D721Med (cell line): ENCODE measurements at regions not wholly inside any gene's neighbourhood (a gene's known extent, or its start where the extent isn't known, plus 50 kb on each side); places are given as distances from the start of the nearest gene placed in this dataset.

Experiments
- DNase-seq: peaks from one replicate; pipeline ENCODE4 v3.0.0; 2011; ENCODE audit warnings: low spot score; ENCODE audit not compliant: insufficient read length
- FAIRE-seq: peaks from 2 replicates; lab custom pipeline; 2011; peaks lifted over from hg19 to GRCh38; lab: Jason Lieb, UNC
- TF ChIP-seq, protein P1 (sequence below): IDR thresholded peaks from 2 replicates; pipeline ENCODE4 v1.5.1; 2012; ENCODE audit warnings: mild to moderate bottlenecking, control low read depth; ENCODE audit not compliant: insufficient read depth; ENCODE audit errors: missing control alignments

GRCh38 chr4:77538144-77538543, 67.5 kb upstream of the CXCL13 start:
- FAIRE-seq (no peak), DNase-seq (no peak)
- TF ChIP-seq, protein P1, sequence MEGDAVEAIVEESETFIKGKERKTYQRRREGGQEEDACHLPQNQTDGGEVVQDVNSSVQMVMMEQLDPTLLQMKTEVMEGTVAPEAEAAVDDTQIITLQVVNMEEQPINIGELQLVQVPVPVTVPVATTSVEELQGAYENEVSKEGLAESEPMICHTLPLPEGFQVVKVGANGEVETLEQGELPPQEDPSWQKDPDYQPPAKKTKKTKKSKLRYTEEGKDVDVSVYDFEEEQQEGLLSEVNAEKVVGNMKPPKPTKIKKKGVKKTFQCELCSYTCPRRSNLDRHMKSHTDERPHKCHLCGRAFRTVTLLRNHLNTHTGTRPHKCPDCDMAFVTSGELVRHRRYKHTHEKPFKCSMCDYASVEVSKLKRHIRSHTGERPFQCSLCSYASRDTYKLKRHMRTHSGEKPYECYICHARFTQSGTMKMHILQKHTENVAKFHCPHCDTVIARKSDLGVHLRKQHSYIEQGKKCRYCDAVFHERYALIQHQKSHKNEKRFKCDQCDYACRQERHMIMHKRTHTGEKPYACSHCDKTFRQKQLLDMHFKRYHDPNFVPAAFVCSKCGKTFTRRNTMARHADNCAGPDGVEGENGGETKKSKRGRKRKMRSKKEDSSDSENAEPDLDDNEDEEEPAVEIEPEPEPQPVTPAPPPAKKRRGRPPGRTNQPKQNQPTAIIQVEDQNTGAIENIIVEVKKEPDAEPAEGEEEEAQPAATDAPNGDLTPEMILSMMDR = no peak

GRCh38 chr4:77538574-77539157, 67.0 kb upstream of the CXCL13 start:
- FAIRE-seq (no peak), DNase-seq (no peak)
- TF ChIP-seq, protein P1 = no peak
